ENCODE measurements at regions not wholly inside any gene's neighbourhood (a gene's known extent, or its start where the extent isn't known, plus 50 kb on each side); places are given as distances from the start of the nearest gene placed in this dataset.

- H3K27ac ChIP-seq (ENCODE audit: low read depth, low read length) = no peak overlapping the region
- ChIA-PET RAD21 (ENCODE audit: low non-redundant PET in 1 of 2, low total read pairs in 2 of 2, uncharacterized antibody in 2 of 2, unreplicated experiment in 2 of 2) (no interaction called here), CTCF (no interaction called here), POLR2A (no interaction called here)
- no peaks in the 10 kb centered on the region for H3K36me3 ChIP-seq (ENCODE audit: control insufficient read depth in 1 of 2, insufficient read depth in 2 of 2, low read length in 2 of 2)
- no peak for TF ChIP-seq ATF3 (IDR thresholded peaks at IDR 0.05)
- H3K9me2 ChIP-seq (ENCODE audit: insufficient read depth) = no peaks in the 10 kb centered on the region
- intact Hi-C loops (cut with micrococcal nuclease) = no loop called here
- no peak overlapping the region for H3K9ac ChIP-seq (ENCODE audit: low read length)
- no peaks in the 10 kb centered on the region for H3K9me3 ChIP-seq (ENCODE audit: control insufficient read depth in 1 of 2, insufficient read depth in 1 of 2, low read depth in 1 of 2, low read length in 2 of 2)
- no peaks in the 10 kb centered on the region for H3K4me1 ChIP-seq (ENCODE audit: control insufficient read depth in 1 of 2, insufficient read depth in 2 of 2, low read length in 2 of 2)
- no peaks in the 10 kb centered on the region for H3K79me2 ChIP-seq (ENCODE audit: insufficient read depth, low read length)
- ATAC-seq (no peak), DNase-seq (ENCODE audit: low read depth, low spot score) (no peak)
- no peak overlapping the region for H3K4me3 ChIP-seq (replicated peaks in 1 of 2; ENCODE audit: low read depth in 1 of 2, low read length in 2 of 2)
- H3K27me3 ChIP-seq (ENCODE audit: insufficient read depth, low read length) = no peaks in the 10 kb centered on the region
- H4K20me1 ChIP-seq (ENCODE audit: insufficient read depth) = no peaks in the 10 kb centered on the region
- no TSS peak for BruUV-seq (replicated peaks)
- no peak overlapping the region for H3K4me2 ChIP-seq (ENCODE audit: low read length)
- no peak overlapping the region for H2AFZ ChIP-seq (ENCODE audit: low read depth, low read length, poor library complexity, severe bottlenecking)
Measured at GRCh38 chr4:125104616-125105015, 210.1 kb upstream of the FAT4 start.

GRCh38 chr4:125101719-125102118 is 213.0 kb upstream of the FAT4 start:
- no peak overlapping the region for H3K4me2 ChIP-seq (ENCODE audit: low read length)
- intact Hi-C loops (cut with micrococcal nuclease) = no loop called here
- no peak overlapping the region for H2AFZ ChIP-seq (ENCODE audit: low read depth, low read length, poor library complexity, severe bottlenecking)

More at GRCh38 chr4:125101719-125102118, 213.0 kb upstream of the FAT4 start:
- H3K9me3 ChIP-seq (ENCODE audit: control insufficient read depth in 1 of 2, insufficient read depth in 1 of 2, low read depth in 1 of 2, low read length in 2 of 2) = no peaks in the 10 kb centered on the region
- no TSS peak for BruUV-seq (replicated peaks)
- TF ChIP-seq SIN3A (IDR thresholded peaks at IDR 0.05; ENCODE audit: low read depth) (no peak), POLR2A (IDR thresholded peaks at IDR 0.05; ENCODE audit: borderline replicate concordance, extremely low read depth, insufficient read depth, insufficient read length) (no peak), SP1 (IDR thresholded peaks at IDR 0.05; ENCODE audit: low read depth) (no peak), EZH2 (IDR thresholded peaks at IDR 0.05) (no peak), CEBPB (IDR thresholded peaks at IDR 0.05; ENCODE audit: low read depth) (no peak), ZNF274 (IDR thresholded peaks at IDR 0.05; ENCODE audit: low read depth, low read length) (no peak), MAX (IDR thresholded peaks at IDR 0.05) (no peak), EGR1 (IDR thresholded peaks at IDR 0.05; ENCODE audit: low read depth) (no peak), CTCF (IDR thresholded peaks at IDR 0.05 in 2 of 3, conservative IDR thresholded peaks at IDR 0.05 in 1 of 3; ENCODE audit: borderline replicate concordance in 1 of 3, insufficient read depth in 1 of 3, low read depth in 2 of 3, low read length in 2 of 3) (no peak), CBX3 (IDR thresholded peaks at IDR 0.05; ENCODE audit: low read depth) (no peak), TCF7L2 (IDR thresholded peaks at IDR 0.05; ENCODE audit: borderline replicate concordance, extremely low read depth, insufficient read depth, insufficient read length) (no peak), POLR2AphosphoS5 (IDR thresholded peaks at IDR 0.05; ENCODE audit: low read depth, low read length) (no peak), FOSL1 (IDR thresholded peaks at IDR 0.05; ENCODE audit: low read depth) (no peak), YY1 (IDR thresholded peaks at IDR 0.05; ENCODE audit: extremely low read depth, insufficient replicate concordance, low read depth, low read length) (no peak), EZH2phosphoT487 (IDR thresholded peaks at IDR 0.05; ENCODE audit: borderline replicate concordance) (no peak), ATF3 (IDR thresholded peaks at IDR 0.05) (no peak), ELF1 (IDR thresholded peaks at IDR 0.05; ENCODE audit: borderline replicate concordance, low read depth) (no peak)
- ATAC-seq = no peak
- H3K9me2 ChIP-seq (ENCODE audit: insufficient read depth) = no peaks in the 10 kb centered on the region
- no peak overlapping the region for H3K27ac ChIP-seq (ENCODE audit: low read depth, low read length)
- CTCF ChIA-PET = no interaction called here
- POLR2A ChIA-PET = no interaction called here
- H3K36me3 ChIP-seq (ENCODE audit: control insufficient read depth in 1 of 2, insufficient read depth in 2 of 2, low read length in 2 of 2) = no peaks in the 10 kb centered on the region
- no peak for DNase-seq (ENCODE audit: low read depth, low spot score)
- no peaks in the 10 kb centered on the region for H3K27me3 ChIP-seq (ENCODE audit: insufficient read depth, low read length)
- H4K20me1 ChIP-seq (ENCODE audit: insufficient read depth) = no peaks in the 10 kb centered on the region
- no peaks in the 10 kb centered on the region for H3K79me2 ChIP-seq (ENCODE audit: insufficient read depth, low read length)
- RAD21 ChIA-PET (ENCODE audit: low non-redundant PET in 1 of 2, low total read pairs in 2 of 2, uncharacterized antibody in 2 of 2, unreplicated experiment in 2 of 2) = no interaction called here
- H3K9ac ChIP-seq (ENCODE audit: low read length) = no peak overlapping the region
- H3K4me1 ChIP-seq (ENCODE audit: control insufficient read depth in 1 of 2, insufficient read depth in 2 of 2, low read length in 2 of 2) = peaks cover 0 to 3% of the 10 kb centered on the region in 2 experiments; a peak in 1 of 4 replicates
- no peak overlapping the region for H3K4me3 ChIP-seq (replicated peaks in 1 of 2; ENCODE audit: low read depth in 1 of 2, low read length in 2 of 2)

Measured in HCT116 (cell line).